ENCODE measurements at regions not wholly inside any gene's neighbourhood (a gene's known extent, or its start where the extent isn't known, plus 50 kb on each side); places are given as distances from the start of the nearest gene placed in this dataset.
"Not testable (repeated sequence)": the region's sequence is repeated elsewhere in the genome, so short reads cannot be mapped to it uniquely, and the experiment has no call there.

DNA sequence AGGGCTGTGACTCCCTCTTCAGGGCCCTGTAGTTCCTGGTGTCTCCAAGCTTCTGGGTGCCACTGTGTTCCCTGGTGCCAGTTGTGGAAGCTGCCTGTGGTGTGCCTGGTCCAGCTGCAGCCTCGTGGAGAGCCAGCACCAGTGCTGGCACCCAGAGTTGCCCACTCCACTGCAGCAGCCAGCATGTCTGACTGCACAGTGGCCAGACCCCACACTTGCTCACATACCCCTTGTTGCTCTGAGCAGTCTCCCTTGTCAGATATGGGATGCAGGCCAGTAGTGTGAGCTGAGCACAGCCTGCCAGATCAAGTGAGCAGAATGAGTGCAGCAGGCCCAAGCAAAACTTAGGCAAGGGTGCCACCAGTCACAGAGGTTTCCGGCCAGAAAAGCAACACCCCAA is 108.6 kb downstream of the ZMAT1 start:
- FAIRE-seq = no peak
- no peak for TF ChIP-seq CTCF (IDR thresholded peaks at IDR 0.05; ENCODE audit: insufficient read depth, missing control alignments)
- DNase-seq (ENCODE audit: insufficient read length, low spot score) = no peak

DNA sequence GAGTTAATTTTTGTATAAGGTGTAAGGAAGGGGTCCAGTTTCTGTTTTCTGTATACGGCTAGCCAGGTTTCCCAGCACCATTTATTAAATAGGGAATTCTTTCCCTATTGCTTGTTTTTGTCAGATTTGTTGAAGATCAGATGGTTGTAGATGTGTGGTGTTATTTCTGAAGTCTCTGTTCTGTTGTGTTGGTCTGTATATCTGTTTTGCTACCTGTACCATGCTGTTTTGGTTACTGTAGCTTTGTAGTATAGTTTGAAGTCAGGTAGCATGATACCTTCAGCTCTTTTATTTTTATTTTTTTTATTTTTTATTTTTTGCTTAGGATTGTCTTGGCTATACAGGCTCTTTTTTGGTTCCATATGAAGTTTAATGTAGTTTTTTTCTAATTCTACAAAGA is 114.1 kb downstream of the ZMAT1 start:
- FAIRE-seq; DNase-seq (ENCODE audit: insufficient read length, low spot score): not testable (repeated sequence)

GRCh38 chrX:101813200-101813599 is 118.6 kb downstream of the ZMAT1 start:
- DNase-seq (ENCODE audit: insufficient read length, low spot score) (no peak), FAIRE-seq (no peak)
- TF ChIP-seq CTCF (IDR thresholded peaks at IDR 0.05; ENCODE audit: insufficient read depth, missing control alignments) = no peak

GRCh38 chrX:101803451-101803850 is 128.4 kb downstream of the ZMAT1 start:
- peak; percentile 24 for TF ChIP-seq CTCF (IDR thresholded peaks at IDR 0.05; ENCODE audit: insufficient read depth, missing control alignments)
- FAIRE-seq (no peak), DNase-seq (ENCODE audit: insufficient read length, low spot score) (no peak)

GRCh38 chrX:101799387-101799786 is 132.4 kb downstream of the ZMAT1 start:
- peak; percentile 55 for TF ChIP-seq CTCF (IDR thresholded peaks at IDR 0.05; ENCODE audit: insufficient read depth, missing control alignments)
- DNase-seq (ENCODE audit: insufficient read length, low spot score) (no peak), FAIRE-seq (peak; percentile 61)

GRCh38 chrX:101787934-101788333 is 128.3 kb upstream of the ARMCX2 start:
- no peak for FAIRE-seq
- DNase-seq (ENCODE audit: insufficient read length, low spot score) = no peak
- TF ChIP-seq CTCF (IDR thresholded peaks at IDR 0.05; ENCODE audit: insufficient read depth, missing control alignments) = no peak

- FAIRE-seq (no peak), DNase-seq (ENCODE audit: insufficient read length, low spot score) (no peak)
- no peak for TF ChIP-seq CTCF (IDR thresholded peaks at IDR 0.05; ENCODE audit: insufficient read depth, missing control alignments)
These were observed 125.5 kb upstream of the ARMCX2 start for GRCh38 chrX:101785142-101785541.

DNA sequence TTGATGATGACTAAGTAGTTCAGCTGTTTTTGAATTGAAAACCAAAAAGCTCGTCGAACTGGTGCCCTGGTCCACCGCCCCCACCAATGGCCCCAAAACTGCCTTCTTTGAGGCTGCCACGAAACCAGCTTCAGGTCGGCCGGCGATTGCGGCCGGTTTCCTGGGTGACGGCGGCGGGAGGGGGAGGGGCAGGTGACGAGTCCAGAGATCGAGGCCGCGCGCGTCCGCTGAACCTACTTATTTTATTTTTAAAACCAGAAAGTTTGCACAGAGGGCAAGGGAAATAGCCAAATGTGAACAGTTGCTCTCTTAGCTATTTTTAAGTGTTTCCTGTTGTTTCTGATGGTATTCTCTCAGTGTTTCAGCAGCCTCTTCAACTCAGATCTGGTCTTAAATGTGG is 120.8 kb upstream of the ARMCX2 start:
- not testable (repeated sequence) for DNase-seq (ENCODE audit: insufficient read length, low spot score); FAIRE-seq

All from D721Med (cell line).